ENCODE measurements at regions not wholly inside any gene's neighbourhood (a gene's known extent, or its start where the extent isn't known, plus 50 kb on each side); places are given as distances from the start of the nearest gene placed in this dataset.

DNA sequence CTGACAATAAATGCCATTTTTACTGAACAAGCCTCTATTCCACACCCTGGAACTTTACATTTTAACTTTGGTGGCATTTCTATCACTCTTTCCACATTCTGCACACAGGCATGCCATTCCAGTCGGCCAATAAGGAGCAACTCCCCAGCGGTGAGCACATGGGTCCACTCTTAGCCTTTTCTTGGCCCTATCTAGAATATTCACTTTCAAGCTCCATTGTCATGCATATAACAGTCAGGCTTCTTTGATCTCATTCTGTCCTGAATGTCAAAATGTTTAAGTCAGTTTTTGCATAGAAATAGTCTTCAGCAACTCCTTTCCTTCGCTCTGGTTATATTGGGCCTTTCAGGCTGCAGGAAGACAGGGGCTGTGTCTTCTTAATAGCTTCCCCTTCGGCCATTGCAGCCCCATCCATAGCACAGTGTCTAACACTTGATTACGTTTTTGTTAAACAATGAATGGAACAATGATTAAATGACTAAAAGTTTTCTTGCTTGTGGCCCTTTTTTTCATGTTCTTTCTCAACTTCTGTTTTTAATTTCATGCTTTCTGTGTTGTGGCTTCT is 427.3 kb downstream of the MFSD1 start:
- TF ChIP-seq CTCF (IDR thresholded peaks at IDR 0.05) (no peak), POLR2A (IDR thresholded peaks at IDR 0.05) (no peak), POLR2AphosphoS5 (IDR thresholded peaks at IDR 0.05) (no peak)
